Glomerular visceral epithelial cell (primary cell): ENCODE measurements at regions not wholly inside any gene's neighbourhood (a gene's known extent, or its start where the extent isn't known, plus 50 kb on each side); places are given as distances from the start of the nearest gene placed in this dataset.

ENCODE experiments used
- DNase-seq: peaks from one replicate; pipeline ENCODE4 v3.0.0-alpha.2; 2016; ENCODE audit errors: extremely low spot score

DNA sequence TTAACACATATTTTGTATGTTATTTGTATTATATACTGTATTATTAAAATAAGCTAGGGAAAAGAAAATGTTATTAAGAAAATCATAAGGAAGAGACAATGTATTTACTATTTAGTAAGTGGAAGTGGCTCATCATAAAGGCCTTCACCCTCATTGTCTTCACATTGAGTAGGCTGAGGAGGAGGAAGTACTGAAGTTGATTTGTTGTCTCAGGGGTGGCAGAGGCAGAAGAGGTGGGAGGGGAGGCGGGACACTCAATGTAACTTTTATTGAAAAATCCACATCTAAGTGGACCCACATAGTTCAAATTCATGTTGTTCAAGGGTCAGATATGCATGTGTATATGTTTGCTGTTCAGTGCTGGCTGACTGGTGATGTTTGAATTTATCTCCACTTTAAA lies 210.2 kb upstream of the CITED2 start:
- DNase-seq: no peak

DNA sequence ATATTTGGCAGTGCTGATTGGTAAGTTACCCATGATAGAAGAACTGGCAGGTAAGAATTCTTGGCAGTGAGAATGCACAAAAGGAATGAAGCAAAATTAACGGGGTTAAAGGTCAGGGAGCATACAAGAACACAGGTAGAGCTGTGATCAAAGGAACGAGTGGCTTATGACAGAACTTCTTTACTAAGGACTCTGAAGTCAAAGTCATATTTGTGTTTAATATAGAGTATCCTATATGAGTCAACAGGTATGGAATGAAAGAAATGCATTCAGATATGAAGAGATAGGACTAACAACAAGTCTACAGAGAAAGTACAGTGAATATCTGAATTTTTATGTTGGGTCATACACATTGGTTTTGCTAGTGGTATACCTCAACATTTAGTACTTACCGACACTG lies 209.0 kb upstream of the CITED2 start:
- no peak for DNase-seq

DNA sequence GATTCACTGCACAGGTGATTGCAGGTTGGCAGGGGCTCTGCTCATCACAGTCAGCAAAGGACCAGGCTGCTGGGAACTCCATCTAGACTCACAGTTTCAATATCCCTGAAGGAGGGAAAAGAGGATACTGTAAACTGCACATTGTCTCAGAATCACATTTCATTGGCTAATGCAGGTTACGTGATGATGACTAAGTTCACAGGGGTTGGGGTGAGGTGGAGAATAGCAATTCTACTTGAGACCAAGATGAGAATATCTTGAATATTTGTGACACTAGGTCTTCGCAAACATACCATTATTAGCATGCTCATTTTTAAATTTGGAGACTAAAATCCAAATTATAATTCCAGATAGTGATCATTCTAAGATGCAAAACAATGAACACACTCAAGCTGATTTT lies 208.5 kb upstream of the CITED2 start:
- DNase-seq: no peak

DNA sequence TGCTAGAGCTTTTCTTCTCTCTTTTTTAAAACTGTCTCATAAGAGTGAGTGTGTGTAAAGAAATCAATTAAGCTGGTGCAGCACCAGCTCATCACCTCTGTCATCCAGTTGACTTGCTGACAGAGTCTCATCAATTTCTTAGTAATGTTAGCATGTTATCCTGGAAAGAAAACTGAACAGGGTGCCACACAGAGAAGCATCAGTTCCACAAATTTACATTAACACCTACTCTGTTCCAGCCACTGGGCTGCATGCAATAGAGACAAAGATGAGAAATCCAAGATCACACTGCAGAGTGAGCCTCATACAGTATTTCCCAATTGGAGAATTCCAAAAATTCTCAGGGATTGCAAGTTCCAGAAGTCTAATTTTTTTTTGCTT lies 207.0 kb upstream of the CITED2 start:
- no peak for DNase-seq

DNA sequence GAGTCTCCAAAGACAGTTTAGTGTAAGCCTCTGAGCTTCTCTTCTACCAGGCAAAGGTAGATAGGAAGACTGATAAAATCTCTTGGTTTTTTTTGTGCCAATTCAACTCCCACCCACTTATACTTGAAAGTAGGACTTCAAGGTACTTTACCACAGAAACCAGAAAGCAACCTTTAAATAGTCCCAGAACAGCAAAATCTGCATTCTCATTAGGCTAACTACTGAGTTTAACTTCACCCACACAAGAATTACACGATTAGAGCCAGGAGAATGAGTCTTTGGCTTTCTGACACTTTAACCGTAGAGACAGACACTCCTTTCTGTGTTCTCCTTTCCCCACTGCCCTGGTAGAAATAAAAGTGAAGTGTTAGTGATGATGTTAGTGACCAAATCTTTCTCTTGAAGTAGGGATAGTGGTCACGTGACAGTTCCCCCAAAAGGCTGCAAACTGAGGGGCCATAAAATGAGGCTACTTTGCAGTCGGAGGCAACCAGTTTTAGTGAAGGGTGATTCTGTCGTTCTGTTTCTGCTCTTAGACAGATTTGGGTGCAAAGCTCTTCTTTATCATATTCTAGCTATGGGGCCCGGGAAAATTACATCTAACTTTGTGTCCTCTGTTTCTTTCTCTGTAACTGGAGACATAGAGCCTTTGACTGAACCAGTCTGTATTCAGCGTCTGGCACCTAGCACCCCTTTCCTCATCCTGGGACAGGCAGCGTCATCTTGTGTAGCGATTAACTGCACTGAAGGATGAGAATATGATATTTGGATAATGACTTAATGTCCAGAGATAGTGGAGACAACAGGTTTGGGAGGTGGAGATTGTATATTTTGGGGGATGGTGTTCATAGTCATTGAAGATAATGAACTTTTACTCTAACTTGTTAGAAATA lies 206.4 kb upstream of the CITED2 start:
- DNase-seq: no peak

DNA sequence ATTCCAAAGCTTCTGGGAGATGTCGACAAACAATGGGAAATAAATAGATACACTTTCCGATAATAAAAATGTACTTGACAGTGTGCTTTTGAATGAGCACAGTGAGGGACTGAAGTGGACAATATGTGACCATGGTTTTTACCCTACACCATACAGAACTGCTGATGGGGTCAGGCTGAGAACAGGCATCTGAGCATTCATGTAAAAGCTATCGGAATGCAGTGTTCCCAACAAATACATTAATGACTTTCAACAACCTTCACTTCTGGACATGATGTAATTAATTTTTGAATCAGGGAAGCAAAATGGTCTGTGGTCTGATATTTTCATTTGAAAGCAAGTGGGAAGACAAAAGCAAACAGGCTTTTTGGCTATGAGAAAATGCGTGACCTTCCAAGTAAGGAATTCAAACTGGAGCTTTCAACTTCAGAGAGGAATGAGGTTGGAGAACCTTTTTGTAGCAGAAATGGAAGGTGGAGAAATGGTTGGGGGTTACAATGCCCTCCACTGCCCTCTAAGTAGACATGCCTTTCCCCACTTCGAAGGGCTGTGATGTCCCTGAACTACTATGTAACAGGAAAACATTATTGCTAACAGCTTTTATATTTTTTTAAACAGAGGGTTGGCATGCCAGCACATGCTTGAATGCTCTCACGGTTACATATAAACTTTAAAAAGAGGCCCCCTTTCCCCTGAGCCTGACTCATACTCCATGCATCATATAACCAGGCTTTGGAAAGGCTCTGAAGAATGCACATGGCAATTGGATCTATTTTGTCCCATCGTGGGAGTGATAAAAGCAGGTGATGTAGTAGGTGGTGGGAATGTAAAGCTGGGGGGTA lies 203.5 kb upstream of the CITED2 start:
- peak; percentile 97 for DNase-seq

DNA sequence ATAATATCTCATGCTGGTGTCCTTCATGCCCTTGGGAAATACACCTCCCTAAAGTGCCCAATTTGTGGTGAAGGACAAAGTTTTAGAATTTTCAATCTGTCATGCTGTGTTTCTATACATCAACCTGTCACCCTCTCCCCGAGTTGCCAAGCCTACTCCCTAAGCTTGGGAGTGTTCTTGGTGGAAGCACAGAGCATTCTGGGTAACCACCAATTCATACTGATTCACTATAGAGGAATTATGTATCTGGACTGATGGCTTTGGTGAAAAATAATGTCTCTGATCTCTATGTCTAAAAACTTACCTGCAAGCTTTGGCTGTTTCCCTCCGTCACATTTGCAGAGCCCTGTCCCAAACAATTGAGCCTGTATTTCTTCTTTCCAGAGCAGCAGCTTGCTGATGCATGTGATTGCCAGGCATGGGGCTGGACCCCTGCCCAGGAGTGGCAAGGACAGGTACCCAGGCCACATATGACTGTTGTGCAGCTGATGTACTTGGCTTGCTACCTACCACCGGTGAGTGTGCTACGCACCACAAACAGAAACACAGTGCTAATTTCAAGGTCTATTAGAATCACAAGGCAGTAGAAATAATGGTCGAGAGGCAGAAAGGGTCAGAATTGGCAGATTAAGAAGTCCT lies 202.8 kb upstream of the CITED2 start:
- DNase-seq: peak; percentile 47

DNA sequence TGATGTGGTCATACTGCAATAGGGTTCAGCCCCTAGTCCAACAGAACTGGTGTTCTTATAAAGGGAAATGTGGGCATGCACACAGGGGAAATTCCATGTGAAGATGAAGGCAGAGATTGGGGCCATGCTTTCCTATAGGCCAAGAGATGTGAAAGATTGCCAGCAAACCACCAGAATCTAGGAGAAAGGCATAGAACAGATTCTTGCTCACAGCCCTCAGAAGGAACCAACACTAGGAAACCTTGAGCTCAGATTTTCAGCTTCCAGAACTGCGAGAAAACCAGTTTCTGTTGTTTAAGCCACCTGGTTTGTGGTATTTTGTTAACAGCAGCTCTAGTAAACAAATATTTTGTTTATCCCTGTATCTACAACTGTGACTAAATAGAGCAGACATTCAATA lies 197.6 kb upstream of the CITED2 start:
- DNase-seq: no peak

DNA sequence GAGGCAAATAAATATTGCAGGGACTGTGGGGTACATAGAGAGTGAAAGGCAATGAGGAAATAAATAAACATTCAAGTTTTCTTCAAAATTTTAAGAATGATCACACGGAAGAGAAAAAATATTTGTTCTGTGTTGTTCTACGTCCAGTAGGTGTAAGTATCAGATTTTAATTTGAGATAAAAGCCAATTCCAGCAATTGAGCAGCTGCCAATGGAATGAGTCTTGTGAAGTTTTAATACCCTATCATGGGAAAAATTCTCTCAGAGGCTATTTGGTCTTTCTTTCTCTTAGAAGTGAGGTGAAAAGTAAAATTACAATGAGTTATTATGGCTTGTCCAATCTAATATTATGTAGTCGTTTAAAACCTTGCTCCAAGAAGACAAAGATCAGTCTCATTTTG lies 195.7 kb upstream of the CITED2 start:
- no peak for DNase-seq

DNA sequence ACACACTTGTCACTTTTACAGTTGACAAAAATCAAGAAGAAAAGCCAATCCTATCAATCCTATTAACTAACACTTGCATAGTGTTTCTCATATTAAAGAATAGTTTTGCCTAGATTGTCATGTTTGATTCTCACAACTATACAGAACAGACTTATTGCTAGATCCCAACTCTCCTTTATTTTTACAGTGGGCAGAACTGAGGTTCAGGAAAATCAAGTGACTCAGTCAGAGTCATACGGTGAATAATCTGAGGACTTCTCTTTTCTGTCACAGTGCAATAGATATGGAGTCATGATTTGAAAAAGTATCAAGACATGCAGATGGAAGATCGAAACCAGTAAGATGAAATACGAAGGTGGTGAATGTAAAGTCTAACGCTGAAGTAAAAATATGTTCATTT lies 195.1 kb upstream of the CITED2 start:
- DNase-seq: peak; percentile 51

DNA sequence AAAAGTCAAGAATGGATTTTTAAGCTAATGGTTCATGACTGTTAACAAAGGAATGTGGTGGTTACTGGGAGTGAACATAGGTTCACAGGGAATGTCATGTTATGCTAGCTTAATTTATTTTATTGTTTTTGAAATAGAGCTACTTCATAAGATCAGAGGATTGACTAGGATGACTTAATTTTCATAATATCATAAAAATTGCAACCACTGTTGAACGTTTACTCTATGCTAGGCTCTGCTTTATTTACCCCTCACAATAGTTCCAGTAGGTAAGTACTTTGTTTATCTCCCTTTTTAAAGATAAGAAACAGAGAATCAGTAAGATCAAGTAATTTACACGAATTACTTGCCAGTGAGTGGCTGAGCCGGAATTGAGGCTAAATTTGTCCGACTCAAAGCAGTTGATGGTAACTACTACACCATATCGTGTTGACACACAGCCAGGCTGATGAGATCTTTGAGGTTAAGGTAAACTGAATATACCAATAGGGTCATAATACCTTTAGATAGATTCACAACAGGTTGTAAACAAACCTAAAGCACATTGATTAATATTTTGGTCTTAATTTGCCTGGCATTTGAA lies 194.6 kb upstream of the CITED2 start:
- DNase-seq: peak; percentile 83

DNA sequence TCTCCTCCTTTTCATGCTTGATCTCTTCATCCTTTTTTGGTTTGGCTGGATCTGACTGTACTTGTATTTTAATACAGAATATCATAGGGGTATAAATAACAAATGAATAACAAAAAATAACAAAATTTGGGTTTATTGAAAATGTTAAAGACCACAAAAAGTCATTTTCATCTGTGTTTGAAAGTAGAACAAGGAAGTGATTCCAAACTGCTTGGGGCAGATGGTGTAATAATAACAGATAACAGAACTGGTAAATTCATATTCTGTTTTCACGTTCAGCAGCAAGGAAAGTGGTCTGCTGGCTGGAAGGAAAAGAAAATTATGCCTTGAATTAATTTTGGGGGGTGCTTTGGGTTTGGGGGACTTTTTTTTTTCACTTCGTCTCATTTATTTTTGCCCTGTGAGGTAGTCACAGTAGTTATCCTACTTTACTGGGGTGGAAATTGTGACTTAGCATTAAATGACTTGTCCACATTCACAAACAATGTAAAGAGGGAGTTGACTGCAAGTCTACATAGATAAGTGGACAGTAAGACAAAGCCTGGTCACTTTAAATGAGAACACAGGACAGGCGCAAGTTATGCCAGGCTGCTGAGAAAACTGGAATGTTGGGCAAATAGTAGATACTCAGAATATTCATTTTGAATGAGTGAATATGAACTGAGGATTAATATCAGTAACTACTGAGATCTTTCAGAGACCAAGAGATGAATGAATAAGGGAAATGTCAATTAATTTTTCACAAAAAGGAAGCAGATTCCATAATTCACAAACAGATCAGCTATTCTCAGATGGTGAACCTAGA lies 193.9 kb upstream of the CITED2 start:
- DNase-seq: no peak

DNA sequence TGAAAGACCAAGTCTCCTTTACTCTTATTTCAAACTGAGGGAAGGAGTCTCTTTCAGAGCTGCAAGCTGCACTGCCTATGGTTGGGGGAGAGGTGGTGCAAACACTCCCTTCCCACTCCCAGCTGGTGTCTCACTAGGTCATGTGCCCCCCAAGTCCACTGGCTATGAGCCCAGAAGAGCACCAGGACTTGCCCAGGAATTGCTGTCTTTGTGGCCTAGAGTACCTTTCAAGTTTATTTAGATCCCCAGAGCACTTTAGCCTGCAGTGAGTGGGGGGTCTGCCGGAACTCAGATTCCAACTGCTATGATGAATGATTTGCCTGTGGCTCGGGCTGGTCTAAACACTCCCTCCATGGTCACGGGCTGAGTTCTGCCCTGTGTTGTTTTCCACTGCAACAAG lies 192.6 kb upstream of the CITED2 start:
- peak; percentile 66 for DNase-seq

DNA sequence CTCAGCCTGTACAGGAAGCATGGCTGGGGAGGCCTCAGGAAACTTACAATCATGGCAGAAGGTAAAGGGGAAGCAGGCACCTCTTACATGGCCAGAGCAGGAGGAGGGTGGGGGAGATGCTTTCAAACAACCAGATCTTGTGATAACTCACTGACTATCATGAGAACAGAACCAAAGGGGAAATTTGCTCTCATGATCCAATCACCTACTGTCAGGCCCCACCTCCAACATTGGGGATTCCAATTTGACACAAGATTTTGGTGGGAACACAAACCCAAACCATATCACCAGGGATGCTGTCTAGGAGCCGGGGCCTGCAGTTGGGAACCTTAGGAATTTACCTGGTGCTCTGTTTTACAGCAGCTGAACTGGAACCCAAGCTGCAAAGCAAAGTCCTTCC lies 191.1 kb upstream of the CITED2 start:
- no peak for DNase-seq

DNA sequence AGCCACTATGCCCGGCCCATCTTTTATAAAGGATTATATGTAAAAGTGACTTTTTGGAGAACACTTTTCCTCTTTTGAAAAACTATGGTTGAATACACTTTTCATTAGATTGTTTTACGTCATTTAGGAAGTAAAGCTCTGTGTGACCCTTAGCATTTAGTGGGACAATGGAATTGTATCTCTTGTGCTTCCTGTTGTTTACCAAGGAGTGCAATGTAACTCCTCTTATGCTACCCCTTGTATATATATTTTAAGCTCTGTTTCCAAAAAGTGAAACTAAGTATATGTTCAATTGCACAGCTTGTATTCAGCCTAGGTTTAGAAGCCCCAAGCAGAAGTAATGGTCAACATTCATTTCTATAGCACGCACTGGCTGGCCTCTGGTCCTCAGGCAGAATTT lies 183.1 kb upstream of the CITED2 start:
- no peak for DNase-seq

DNA sequence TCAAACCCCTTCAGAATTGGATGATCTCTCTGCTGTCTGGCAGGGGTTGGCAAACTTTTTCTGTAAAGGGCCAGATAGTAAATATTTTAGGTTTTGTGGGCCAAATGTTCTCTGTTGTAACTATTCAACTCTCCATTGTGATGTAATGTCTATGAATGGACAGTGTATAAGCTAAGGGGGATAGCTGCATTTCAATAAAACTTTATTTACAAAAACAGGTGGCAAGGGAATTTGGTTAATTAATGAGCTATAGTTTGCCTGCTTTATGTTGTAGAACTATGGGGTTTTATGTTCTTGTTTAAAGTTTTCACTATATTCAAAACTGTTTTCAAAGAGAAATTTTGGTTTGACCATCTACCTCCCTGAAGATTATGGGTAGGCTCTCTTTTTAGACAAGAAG lies 182.1 kb upstream of the CITED2 start:
- no peak for DNase-seq

DNA sequence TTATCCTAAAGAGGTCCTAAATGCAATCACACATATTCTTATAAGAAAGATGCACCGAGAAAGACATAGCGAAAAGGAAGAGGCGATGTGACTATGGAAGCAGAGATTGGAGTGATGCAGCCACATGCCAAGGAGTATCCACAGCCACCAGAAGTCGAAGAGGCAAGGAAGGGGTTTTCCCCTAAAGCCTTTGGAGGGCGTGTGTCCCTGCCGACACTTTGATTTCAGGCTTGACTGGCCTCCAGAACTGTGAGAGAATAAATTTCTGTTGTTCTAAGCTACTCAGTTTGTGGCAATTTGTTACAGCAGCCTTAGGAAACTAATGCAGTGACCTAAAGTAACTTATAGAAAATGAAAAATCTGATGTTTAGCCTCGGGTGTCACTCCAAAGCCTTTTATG lies 179.5 kb upstream of the CITED2 start:
- peak; percentile 57 for DNase-seq

DNA sequence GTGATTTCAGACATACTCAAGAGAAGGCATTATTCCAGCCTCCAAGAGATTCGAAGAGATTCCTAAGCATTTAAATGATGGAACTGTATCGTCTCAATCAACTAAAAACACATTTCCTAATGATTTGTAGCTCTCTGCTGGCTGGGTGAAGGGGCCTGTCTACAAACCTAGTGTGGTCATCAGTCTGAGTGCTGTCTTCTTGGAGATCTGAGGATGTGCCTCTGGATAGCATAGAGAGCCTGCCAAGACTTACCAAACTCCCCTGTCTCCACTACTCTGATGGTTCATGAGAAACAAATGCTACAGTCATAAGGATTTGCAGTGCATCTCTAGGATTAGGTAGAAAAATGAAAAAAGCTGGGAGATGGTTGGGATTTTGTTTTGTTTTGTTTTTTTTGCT lies 176.9 kb upstream of the CITED2 start:
- no peak for DNase-seq

DNA sequence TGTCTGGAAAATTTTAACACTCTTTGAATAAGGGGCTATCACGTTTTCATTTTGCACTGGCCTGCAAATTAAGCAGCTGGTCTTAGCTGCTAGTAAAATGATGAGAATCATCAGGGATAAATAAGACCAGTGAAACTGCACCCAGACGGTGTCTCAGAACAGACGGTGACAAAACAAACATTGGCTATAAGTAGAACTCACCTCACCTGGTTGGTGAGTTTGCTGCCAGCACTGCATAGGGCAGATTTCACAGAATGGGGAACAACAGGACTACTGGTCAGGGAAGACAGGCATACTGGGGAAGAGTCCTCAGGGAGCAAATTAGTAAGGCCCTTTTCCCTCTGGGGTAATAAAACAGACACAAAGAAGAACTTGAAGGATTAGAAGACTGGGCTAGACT lies 175.9 kb upstream of the CITED2 start:
- DNase-seq: no peak

DNA sequence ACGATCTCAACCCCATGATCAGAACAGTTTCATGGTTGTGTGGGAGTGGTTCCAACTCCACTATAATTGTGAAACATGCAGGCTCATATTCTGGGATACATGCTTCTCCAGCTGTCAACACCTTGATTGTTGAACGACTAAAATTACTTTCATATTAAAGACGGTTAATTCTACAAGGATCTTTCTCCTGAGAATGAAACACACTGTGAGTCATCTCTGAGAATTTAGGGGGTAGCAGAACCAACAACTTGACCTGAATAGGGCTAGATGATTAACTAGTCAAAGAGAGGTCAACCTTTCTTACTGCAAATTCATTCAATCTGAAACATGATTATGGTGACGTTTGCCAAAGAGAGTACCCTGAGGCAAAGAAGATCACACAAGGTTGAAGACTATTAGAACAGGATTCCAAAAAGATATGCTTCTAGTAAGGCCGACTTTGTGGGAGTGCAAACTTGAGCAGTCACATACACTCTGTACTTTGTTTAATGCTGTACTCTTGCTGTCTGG lies 175.2 kb upstream of the CITED2 start:
- DNase-seq: no peak

DNA sequence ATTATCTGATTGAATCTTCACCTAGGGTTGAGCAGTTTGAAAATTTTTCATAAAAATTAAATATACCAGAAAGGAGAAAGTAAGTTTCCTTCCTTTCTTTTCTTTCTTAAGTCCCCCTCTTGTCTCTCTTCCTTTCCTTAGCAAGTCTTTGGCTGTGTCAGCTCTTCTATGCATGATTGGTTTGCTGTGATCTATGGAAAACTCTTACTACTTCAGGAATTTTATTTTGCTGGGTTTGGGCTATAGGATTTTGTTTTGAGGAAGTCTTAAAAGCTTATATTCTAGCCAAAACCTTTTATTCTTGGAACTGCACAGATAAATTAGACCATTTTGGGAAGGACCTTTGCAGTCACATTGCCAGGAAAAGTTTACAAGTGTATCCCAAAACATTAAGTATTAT lies 173.4 kb upstream of the CITED2 start:
- DNase-seq: no peak
